Tibial nerve (tissue), 4 donors: ENCODE measurements at regions not wholly inside any gene's neighbourhood (a gene's known extent, or its start where the extent isn't known, plus 50 kb on each side); places are given as distances from the start of the nearest gene placed in this dataset.

Source experiments
- DNase-seq, 2 donors: peaks; one replicate each; pipeline ENCODE4 v3.0.0-alpha.2; 2019; ENCODE audit warnings: low spot score in 2 of 2
- H3K27ac ChIP-seq, 4 donors: fragments of 200-600 bp; sonication (generic) in 3 of 4; one replicate each; pipeline ENCODE4 v1.5.1; 2017 to 2019; ENCODE audit warnings: mild to moderate bottlenecking in 1 of 4
- H3K27me3 ChIP-seq, 2 donors: fragments of 200-600 bp; sonication (generic) in 1 of 2; one replicate each; pipeline versions ENCODE4 v1.5.1 to v1.6.0; 2017 to 2019
- H3K36me3 ChIP-seq, 3 donors: fragments of 200-600 bp; sonication (generic); one replicate each; pipeline ENCODE4 v1.5.1; 2018 to 2019
- H3K4me1 ChIP-seq, 4 donors: fragments of 200-600 bp; sonication (generic) in 3 of 4; one replicate each; pipeline ENCODE4 v1.5.1; 2017 to 2019
- H3K4me3 ChIP-seq, 4 donors: fragments of 200-600 bp; sonication (generic) in 3 of 4; one replicate each; pipeline ENCODE4 v1.5.1; 2017 to 2019; ENCODE audit warnings: mild to moderate bottlenecking in 1 of 4, moderate library complexity in 1 of 4
- H3K9me3 ChIP-seq, 4 donors: fragments of 200-600 bp; sonication (generic) in 3 of 4; one replicate each; pipeline ENCODE4 v1.5.1; 2017 to 2019
- EP300 ChIP-seq, 2 donors: sonication (generic); formaldehyde crosslinking; IDR thresholded peaks; one replicate each; pipeline ENCODE4 v1.6.1; 2017; ENCODE audit warnings: antibody characterized with exemption in 2 of 2, mild to moderate bottlenecking in 1 of 2
- POLR2A ChIP-seq, 2 donors: fragments of 450-650 bp; IDR thresholded peaks; one replicate each; pipeline ENCODE4 v1.6.1; 2017; ENCODE audit warnings: antibody characterized with exemption in 2 of 2, mild to moderate bottlenecking in 2 of 2, moderate library complexity in 2 of 2
- WGBS, 2 donors: methylation state at CpG; one replicate each; pipeline ENCODE4 v1.1.5; 2018; 5-methylcytosine and 5-hydroxymethylcytosine counted together
- TF ChIP-seq, protein P1 (sequence below), 5 experiments: fragments of 200-600 bp in 3 of 5; fragments of 450-650 bp in 2 of 5; sonication (generic) in 3 of 5; IDR thresholded peaks; one replicate each; pipeline ENCODE4 v1.5.1; 2016 to 2019; ENCODE audit warnings: antibody characterized with exemption in 5 of 5, mild to moderate bottlenecking in 3 of 5, moderate library complexity in 2 of 5

GRCh38 chr19:28829359-28829758, 383.6 kb downstream of the UQCRFS1 start:
- no peaks in the 10 kb centered on the region for H3K36me3 ChIP-seq
- TF ChIP-seq, protein P1, sequence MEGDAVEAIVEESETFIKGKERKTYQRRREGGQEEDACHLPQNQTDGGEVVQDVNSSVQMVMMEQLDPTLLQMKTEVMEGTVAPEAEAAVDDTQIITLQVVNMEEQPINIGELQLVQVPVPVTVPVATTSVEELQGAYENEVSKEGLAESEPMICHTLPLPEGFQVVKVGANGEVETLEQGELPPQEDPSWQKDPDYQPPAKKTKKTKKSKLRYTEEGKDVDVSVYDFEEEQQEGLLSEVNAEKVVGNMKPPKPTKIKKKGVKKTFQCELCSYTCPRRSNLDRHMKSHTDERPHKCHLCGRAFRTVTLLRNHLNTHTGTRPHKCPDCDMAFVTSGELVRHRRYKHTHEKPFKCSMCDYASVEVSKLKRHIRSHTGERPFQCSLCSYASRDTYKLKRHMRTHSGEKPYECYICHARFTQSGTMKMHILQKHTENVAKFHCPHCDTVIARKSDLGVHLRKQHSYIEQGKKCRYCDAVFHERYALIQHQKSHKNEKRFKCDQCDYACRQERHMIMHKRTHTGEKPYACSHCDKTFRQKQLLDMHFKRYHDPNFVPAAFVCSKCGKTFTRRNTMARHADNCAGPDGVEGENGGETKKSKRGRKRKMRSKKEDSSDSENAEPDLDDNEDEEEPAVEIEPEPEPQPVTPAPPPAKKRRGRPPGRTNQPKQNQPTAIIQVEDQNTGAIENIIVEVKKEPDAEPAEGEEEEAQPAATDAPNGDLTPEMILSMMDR (IDR thresholded peaks at IDR 0.05) = no peak
- H3K9me3 ChIP-seq = no peaks in the 10 kb centered on the region
- no peak overlapping the region for H3K27ac ChIP-seq
- H3K4me1 ChIP-seq = no peaks in the 10 kb centered on the region
- H3K4me3 ChIP-seq = no peak overlapping the region
- 86 to 93% methylated on average over 1 of the region's 1 CpG for WGBS, 2 donors
- no peak for DNase-seq
- peaks cover 0 to 4% of the 10 kb centered on the region in 2 donors for H3K27me3 ChIP-seq

GRCh38 chr19:28828276-28828870, 384.6 kb downstream of the UQCRFS1 start:
- H3K27me3 ChIP-seq = peaks cover 0 to 4% of the 10 kb centered on the region in 2 donors
- no peaks in the 10 kb centered on the region for H3K9me3 ChIP-seq
- 70% methylated on average over 10 of the region's 10 CpGs for WGBS, 2 donors
- TF ChIP-seq, protein P1 (IDR thresholded peaks at IDR 0.05) = no peak
- TF ChIP-seq POLR2A (IDR thresholded peaks at IDR 0.05) = no peak
- TF ChIP-seq EP300 (IDR thresholded peaks at IDR 0.05) = no peak
- no peak overlapping the region for H3K4me3 ChIP-seq
- H3K27ac ChIP-seq = no peak overlapping the region
- H3K36me3 ChIP-seq = no peaks in the 10 kb centered on the region
- no peaks in the 10 kb centered on the region for H3K4me1 ChIP-seq
- no peak for DNase-seq

DNA sequence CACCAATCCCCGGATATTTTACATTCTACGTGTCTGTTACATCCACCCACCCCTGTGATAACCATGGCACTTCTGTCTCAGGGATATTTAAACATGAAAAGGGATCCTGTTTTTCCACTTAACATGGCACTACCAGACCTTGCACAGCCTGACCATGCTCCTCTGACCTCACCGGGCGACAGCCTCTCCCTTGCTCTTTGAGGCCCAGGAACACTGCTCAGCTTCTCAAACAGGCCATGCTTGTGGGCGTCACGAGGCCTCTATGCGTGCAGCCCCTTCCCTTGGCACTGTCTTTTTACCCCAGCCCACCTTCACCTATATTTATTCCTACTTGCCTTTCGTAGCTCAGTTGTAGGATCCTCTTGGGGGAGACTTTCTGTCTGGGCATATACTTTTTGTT, 385.6 kb downstream of the UQCRFS1 start:
- no peak overlapping the region for H3K27ac ChIP-seq
- no peaks in the 10 kb centered on the region for H3K36me3 ChIP-seq
- DNase-seq = no peak
- H3K4me3 ChIP-seq = no peak overlapping the region
- H3K9me3 ChIP-seq = no peaks in the 10 kb centered on the region
- TF ChIP-seq EP300 (IDR thresholded peaks at IDR 0.05) (no peak), POLR2A (IDR thresholded peaks at IDR 0.05) (no peak)
- TF ChIP-seq, protein P1 (IDR thresholded peaks at IDR 0.05) = no peak
- WGBS, 2 donors = 77 to 84% methylated on average over 8 of the region's 8 CpGs
- H3K4me1 ChIP-seq = no peaks in the 10 kb centered on the region
- peaks cover 0 to 4% of the 10 kb centered on the region in 2 donors for H3K27me3 ChIP-seq

- Histone ChIP-seq H3K27me3 (peaks cover 0 to under 1% of the 10 kb centered on the region in 2 donors), H3K27ac (no peak overlapping the region), H3K9me3 (no peaks in the 10 kb centered on the region), H3K4me3 (no peak overlapping the region), H3K36me3 (no peaks in the 10 kb centered on the region), H3K4me1 (no peaks in the 10 kb centered on the region)
- 52 to 62% methylated on average over 11 of the region's 11 CpGs for WGBS, 2 donors
- TF ChIP-seq, protein P1 (IDR thresholded peaks at IDR 0.05) = no peak
- TF ChIP-seq POLR2A (IDR thresholded peaks at IDR 0.05) (no peak), EP300 (IDR thresholded peaks at IDR 0.05) (no peak)
- DNase-seq = no peak
Observed at GRCh38 chr19:28823338-28823961, 389.5 kb downstream of the UQCRFS1 start.

- Histone ChIP-seq H3K27ac (no peak overlapping the region), H3K4me3 (no peak overlapping the region), H3K4me1 (no peaks in the 10 kb centered on the region), H3K9me3 (no peaks in the 10 kb centered on the region), H3K27me3 (no peaks in the 10 kb centered on the region), H3K36me3 (no peaks in the 10 kb centered on the region)
- WGBS, 2 donors = 78 to 83% methylated on average over 2 of the region's 2 CpGs
- no peak for DNase-seq
- TF ChIP-seq, protein P1 (IDR thresholded peaks at IDR 0.05) = no peak
- TF ChIP-seq POLR2A (IDR thresholded peaks at IDR 0.05) = no peak
- no peak for TF ChIP-seq EP300 (IDR thresholded peaks at IDR 0.05)
Observed at GRCh38 chr19:28820289-28820688, 392.7 kb downstream of the UQCRFS1 start.
